Activated CD4-positive, CD25-positive, alpha-beta regulatory T cell treated with anti-CD3 and anti-CD28 coated beads, Interleukin-2, amount 50 U/mL, for 24 hours (primary cell): ENCODE measurements at regions not wholly inside any gene's neighbourhood (a gene's known extent, or its start where the extent isn't known, plus 50 kb on each side); places are given as distances from the start of the nearest gene placed in this dataset.

Experiments used
- ATAC-seq, 2 donors: fragments of 150-1000 bp; cut with Tn5 transposase; one replicate each; pipeline ENCODE4 v1.10.0; 2021; ENCODE audit warnings: mild to moderate bottlenecking in 1 of 2, moderate library complexity in 1 of 2

DNA sequence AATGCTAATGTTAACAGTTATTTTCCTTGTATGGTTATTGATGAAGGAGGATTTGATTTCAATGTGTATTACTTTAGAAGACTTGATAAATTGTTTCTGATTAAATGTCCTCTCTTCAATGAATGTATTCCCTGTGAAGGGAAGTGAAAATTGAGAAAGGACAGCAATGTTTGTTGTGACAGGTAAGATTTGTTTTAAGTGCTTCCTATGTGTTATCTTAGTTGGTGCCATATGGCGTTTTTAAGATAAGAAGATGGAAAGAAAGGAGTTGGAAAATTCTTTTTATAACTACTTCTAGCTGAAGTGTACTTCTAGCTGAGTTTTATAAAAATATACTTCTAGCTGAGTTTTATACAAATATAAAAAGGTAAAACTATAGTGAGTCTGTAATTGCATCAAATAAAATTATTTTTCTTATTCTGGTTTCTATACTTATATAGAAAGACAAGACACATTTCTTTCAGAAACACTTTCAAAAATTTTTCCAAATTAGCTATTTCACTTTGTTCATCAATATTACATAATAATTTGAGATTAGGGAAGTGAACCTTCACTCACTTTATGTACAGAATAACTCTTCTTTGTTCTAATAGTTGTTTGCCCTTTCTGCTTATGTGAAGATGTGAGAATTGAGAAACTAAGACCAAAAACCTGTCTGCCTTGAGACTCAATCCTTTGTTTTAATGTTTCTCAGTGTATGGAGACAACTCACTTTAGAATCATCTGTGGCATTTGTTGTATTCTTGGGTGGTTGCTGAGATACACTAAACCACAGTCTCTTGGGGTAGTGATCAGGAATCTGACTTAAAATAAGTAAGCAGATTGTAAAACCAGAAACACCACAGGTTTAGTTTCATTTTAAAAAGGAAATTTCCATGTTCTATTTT lies 382.9 kb upstream of the B3GALT2 start:
- peak; percentile 89 to 93 for ATAC-seq

DNA sequence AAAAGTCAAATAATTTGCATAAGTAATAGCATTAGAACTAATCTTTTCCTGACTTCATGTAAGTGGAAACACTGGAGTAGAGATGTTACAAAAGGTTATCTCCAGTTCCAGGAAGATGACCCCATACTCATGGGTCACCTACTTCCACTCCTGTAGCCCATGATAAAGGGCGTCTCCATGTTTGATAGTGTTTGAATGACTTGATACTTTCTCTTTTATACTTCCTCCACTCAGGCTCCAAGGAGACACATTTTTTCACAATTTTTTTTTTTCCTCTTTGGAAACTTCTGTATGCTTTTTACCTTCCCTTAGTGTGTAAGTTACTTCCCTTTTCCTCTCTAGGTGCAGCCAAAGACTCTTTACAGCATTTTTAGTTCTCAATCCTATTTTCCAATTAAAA lies 382.1 kb upstream of the B3GALT2 start:
- peak in 1 of 2 donors; percentile 8 for ATAC-seq

DNA sequence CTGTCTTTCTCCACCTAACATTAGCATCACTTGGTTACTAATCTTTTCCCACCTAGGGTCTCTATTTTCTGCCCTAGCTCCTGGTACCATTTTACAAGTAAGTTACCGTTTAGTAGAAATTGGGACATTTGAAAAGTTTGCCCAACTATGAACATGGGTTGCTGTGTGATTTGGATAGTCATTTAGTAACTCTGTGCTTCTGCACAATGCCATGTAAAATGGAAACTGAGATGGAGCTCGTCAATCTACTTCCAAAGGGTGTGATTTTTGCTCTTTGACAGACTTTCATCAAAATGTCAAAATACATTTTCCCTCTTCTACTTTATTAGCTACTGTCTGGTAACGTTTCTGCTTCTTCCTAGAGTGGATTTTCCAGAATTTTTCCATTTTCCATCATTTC lies 381.5 kb upstream of the B3GALT2 start:
- ATAC-seq, result no peak

DNA sequence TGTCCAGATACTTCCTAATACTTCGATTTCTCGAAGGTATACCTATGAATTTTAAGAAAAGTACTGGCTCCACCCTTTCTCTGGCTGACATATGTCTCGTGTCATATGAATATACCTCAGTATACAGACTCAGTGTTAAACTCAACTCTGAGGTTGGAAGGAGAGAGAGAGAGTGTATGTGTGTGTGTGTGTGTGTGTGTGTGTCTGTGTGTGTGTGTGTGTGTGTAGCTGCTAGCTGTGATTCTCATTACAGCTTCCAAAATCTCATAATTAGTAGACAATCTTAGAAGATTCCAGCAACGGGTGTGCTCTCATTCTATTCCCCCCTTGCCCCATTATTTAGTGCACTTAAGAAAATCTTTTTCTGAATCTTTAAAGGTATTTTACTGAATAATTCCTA lies 380.3 kb upstream of the B3GALT2 start:
- no peak for ATAC-seq

DNA sequence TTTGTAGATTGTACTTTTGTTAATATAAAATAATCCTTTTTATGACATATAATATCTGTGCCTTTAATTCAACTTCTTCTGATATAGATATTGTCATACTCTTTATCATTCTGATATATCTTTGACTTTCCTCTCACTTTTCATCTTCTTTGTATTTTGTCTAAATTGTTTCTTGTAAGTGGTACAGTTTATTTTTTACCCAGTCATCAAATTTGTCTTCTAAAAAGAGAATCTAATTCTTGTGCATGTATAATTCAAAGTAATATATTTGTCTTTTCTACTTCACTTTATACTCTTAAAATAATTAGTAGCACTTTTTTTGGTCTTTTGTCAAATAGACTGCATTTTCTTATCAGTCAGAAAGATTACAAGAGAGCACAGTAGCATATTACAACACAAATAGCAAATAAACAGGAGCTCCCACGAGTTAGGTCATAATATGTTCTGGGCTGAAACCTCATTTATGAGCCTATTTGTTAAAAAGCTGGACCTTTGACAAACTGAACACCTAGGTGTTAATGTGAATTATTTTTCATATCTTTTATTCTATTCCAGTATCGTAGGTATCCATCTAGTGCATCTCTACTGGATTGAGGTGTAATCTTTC lies 379.7 kb upstream of the B3GALT2 start:
- no peak for ATAC-seq

DNA sequence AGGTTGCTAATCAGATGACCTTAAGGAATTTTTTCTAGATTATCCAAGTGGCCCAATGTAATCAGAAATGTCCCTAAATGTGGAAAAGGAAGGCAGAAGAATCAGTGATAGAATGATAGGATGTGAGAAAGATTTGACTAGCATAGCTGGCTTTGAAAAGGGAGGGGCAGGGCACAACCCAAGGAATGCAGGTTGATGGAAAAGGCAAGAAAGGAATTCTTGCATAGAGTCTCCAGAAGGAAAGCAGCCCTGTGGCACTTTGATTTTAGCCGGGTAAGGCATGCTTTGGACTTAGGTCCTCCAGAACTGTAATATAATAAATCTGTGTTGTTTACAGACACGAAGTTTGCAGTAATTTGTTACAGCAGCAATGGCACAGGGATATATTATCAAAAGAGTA lies 375.7 kb upstream of the B3GALT2 start:
- ATAC-seq, result no peak

DNA sequence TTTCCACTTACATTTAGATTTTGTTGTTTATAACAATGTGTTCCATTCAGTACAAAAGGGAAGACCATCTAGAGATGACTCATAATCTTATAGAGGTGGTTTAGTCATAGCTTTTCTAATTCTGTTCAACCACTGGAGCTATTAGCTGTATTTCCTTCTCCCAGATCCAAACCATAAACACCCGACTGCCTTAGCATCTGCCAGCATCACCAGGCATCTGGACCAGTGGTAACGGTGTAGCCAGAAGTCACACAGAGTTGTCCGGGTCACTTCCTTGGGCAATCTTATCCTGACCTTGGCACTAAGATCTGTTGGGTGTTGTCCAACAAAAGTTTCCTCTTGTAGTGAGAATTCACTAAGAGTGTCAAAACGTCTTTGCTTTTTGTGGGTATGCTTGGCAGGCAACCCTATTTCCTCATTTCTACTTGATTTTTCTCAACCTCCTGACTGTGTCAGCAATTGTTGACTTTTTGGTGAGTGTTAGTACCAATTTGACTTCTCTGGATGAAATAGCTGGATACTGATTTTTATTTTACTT lies 372.1 kb upstream of the B3GALT2 start:
- ATAC-seq, result peak; percentile 64 to 67

DNA sequence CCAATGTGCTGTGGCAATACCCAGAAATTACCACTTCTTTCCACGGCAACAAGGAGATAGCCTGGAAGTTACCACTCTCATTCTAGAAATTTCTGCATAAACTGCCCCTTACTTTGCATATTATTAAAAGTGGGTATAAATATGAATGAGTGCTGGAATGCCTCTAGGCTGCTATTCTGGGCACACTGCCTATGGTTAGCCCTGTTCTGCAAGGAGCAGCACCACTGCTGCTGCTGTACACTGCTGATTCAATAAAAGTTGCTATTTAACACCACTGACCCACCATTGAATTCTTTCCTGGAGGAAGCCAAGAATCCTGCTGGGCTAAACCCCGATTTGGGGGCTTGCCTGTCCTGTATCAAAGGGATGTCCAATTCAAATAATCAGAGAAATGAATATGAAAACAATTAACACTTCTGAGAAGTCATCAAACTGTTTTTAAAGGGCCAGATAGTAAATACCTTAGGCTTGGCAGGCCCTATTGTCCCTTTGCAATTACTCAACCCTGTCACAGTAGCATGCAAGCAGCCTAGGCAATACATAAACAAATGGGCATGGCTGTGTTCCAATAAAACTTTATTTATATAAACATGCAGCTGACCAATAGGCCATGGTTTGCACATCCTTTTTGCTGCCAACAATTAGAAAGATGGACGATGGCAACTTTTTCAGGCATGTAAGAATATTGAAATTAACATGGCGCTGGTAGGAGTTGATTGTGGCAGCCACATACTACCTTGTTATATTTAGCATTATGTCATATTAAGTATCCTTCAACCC lies 369.4 kb upstream of the B3GALT2 start:
- no peak for ATAC-seq

DNA sequence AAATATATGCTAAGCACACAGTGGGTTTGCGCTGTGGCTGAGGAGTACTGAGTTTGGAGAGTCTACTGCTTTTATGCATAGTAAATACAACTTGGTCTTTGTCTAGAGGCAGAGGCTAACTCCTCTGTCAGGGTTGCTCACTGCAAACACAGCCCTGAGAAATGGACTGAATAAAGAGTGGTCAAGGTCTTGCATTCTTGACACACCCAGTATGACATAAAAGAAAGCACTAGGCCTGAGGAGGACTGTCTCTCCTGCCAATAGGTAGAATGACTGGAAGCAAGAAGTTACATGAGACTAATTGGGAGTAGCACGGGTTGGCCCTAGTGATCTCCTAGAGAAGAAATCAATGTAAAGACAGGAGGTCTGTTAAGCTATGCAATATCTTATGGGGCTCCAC lies 367.2 kb upstream of the B3GALT2 start:
- no peak for ATAC-seq

DNA sequence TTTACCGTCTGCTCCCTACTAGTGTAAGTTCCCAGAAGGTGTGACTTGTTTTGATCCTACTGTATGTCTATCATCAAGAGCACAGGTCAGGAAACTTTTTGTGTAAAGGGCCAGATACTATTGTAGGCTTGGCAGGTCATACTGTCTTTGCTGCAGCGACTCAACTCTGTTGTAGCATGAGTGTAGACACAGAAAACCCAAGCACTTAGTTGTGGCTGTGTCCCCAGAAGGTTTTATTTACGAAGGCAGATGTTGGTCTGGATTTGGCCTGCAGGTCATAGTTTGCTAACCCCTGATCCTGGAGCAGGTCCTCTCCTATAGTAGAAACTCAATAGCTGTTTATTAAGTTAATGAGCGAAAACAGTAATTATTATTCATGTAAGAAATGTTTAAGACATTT lies 365.9 kb upstream of the B3GALT2 start:
- no peak for ATAC-seq

DNA sequence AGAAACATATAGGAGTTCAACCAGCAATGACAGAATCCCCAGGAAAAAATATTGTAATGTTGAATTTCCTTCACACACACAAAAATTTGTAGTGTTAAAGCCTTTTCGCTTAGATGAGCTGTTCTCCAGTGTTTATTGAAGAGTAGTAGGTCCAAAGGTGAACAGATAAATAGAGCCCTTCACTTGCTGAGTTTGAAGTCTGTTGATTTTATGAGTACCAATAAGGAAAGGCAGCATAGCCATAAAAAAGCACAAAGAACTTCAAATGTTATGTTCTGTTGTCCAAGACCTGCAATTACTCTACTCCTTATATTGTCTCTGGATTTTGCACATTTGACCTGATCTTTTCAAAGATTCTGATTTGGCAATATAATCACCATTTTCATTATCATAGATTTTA lies 362.7 kb upstream of the B3GALT2 start:
- ATAC-seq, result no peak

DNA sequence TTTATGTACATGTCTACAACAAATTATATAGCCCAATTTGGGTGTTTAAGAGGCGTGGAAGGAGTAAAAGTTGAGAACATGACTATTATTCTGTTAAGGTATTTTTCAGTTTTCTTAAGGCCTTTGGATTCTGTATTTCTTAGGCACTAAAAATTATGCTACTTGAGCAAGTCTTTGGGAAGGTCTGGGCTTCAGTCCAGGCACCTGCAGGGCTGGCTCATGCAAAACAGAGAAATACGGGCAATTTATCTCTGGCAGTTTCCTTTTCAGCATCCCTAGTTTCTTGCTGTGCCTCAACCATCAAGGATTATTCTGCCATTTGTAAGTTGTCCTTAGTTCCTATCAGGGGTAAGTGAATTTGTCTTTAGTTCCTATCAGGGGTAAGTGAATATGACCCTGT lies 358.8 kb upstream of the B3GALT2 start:
- ATAC-seq, result no peak

DNA sequence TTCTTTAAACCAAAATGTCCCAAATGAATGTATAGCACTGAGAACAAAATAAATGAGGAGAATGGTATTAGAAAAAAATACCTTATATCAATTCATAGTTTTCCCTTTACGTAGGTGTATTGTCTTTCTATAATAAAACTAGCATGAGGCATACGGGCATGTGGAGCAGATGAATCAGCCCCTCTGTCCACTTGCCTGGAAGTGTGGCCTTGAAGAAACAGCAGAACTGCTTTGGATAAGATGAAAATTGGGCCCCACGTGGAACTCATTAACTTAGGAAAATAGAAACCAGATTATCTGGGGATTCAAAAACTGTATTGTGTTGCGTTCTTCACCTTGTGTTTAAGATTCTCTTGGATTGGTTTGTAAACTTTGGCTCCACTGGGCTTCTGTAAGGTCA lies 356.8 kb upstream of the B3GALT2 start:
- no peak for ATAC-seq

DNA sequence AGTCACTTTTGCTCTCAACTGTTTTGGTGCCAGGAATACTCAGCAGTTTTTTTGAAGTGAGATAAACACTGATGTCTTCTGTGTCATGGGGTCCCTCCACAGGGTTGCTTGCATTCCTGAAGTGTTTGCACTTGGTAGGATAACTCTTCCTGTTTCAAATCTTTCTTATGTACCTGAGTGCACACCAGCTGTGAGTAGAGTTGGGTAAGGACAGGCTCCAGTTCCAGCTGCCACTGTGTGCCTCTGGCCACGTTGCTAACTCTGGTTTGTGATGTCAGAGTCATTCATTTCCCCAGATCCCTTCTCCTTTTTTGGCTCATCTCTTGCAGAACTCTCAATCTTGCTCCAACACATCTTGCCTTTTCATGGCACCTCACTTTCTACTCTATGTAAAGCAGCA lies 356.3 kb upstream of the B3GALT2 start:
- ATAC-seq, result no peak

DNA sequence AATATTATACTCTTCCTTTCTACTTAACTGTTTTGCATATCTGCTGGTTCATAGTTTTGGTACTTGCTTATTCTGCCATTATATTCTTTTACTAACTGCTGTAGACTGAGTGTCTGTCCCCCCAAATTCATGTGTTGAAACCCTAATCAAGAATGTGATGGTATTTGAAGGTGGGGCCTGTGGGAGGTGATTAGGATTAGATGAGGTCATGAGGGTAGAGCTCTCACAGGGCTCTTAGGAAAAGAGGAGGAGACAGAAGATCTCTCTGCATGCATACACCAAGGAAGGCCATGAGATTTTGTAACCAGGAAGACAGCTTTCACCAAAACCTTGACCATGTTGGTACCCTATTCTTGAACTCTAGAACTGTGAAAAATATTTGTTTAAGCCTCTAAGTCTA lies 354.1 kb upstream of the B3GALT2 start:
- peak; percentile 8 for ATAC-seq

DNA sequence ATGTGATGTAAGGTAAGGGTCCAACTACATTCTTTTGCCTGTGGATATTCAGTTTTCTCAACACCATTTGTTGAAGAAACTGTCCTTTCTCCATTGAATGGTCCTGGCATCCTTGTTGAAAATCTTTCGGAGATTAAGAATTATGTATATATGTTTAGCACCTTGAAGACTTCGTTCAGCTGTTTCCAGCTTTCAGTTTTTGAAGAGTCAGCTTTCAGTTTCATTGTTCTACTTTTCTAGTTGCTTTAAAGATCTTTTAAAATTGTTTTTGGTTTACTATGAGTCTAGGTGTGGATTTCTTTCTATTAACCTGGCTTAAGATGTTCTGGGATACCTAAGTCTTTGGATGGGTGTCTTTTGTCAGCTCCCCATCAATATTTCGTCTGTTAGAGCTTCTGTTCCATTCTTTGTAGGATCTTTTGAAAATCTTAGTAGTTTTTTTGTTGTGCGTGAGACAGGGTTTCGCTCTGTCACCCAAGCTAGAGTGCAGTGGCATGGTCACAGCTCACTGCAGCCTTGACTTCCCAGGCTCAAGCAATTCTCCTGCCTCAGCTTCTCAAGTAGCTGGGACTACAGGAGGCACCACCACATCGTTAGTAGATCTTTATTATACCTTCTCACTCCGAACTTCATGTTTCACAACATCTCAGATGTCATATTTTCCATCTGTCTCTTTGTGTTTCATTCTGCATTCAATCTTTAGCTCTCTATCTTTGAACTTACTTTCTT lies 353.5 kb upstream of the B3GALT2 start:
- ATAC-seq, result peak; percentile 42 to 51

DNA sequence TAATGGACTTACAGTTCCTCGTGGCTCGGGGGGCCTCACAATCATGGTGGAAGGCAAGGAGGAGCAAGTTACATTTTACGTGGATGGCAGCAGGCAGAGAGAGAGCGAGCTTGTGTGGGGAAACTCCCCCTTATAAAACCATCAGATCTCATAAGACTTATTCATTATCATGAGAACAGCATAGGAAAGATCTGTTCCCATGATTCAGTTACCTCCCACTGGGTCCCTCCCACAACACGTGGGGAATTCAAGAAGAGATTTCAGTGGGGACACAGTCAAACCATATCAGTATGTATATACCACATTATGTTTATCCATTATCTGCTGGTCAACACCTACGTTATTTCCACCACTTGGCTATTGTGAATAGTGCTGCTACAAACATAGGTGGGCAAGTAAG lies 352.3 kb upstream of the B3GALT2 start:
- ATAC-seq, result peak; percentile 4 to 11

DNA sequence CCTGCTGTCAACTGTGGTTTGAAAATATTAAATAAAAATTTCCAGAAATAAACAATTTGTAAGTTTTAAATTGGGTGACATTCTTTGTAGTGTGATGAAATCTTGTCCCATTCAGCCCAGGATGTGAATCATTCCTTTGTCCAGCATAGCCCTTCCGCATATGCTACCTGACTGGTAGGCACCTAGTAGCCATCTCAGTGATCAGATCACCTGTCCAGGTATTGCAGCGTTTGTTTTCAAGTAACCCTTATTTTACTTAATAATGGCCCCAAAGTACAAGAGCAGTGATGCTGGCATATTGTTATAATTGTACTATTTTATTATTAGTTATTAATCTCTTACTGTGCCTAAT lies 351.6 kb upstream of the B3GALT2 start:
- peak; percentile 1 to 2 for ATAC-seq

DNA sequence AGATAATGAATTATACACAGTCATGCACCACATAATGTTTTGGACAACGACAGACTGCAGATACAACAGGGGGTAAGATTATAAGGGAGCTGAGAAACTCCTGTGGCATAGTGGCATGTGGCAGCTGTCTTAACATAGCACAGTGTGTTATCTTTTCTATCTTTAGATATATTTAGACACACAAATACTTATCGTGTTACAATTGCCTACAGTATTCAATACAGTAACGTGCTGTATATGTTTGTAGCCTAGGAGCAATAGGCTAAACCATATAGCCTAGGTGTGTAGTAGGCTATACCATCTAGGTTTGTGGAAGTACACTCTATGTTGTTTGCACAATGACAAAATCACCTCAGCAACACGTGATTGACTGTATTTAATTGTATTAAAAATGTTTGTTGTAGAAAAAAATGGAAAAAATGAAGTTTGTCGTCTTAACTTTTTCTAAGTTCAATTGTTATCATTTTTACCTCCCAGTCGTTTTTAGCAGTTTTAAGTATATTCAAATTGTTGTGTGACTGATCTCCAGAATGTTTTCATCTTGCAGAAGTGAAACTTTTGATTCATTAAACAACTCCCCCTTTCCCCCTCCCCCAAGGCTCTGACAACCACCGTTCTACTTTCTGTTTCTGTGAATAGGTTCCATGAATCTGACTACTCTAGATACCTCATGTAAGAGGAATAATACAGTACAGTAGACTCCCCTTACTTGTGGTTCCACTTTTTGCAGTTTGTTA lies 351.0 kb upstream of the B3GALT2 start:
- peak; percentile 83 to 87 for ATAC-seq

DNA sequence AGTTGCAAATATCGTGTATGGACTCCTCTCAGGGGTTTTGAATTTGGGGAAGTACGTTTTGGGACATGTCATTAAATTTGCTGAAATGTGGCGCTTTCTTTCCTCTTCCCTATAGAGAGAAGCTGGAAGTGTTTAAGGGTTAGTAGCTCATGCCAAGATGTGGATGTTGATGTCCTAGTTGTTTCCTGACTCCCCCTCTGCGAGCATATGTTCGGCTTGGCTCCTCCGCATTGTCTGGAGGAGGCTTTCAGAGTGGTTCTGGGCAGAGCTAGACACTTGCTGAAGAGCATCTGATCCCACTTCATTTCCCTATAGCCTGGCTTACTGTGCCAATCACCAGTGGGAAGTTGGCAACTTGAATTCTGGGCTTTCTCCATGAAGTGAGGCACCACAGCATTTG lies 347.4 kb upstream of the B3GALT2 start:
- no peak for ATAC-seq

DNA sequence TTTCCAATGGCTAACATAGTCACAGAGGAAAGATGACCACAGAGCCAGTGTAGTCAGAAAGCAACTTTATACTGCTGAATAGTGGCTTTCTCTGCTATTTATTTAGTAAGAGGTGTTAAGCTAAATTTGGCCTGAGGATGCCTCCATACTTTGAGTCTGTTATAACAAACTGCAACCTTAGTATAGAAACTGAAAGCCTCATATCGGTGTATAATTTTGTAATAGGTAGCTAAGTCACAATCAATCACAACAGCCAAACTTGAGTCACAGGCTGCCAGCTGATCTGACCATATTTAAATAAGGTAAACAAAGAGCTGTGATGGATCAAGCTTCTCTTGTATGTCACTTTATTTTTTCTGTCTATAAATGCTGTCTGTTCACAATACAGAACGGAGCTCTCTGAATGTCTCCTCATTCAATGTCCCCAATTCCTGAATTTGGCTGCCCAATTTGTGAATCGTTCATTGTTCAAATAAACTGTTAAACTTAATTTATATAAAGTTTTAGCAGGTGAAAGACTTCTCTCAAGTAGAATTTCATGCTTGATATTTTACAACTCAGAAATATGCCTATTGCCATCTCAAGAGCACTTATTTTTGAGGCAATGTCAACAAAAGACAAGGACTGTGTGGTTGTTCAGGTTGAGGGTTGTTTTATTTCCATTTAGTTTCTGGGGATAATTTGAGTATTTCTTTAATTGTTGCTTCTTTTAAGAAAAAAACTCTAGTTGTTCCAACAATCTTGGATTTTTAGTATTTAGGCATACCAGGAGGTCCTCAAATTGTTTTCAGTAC lies 339.7 kb upstream of the B3GALT2 start:
- peak; percentile 89 to 93 for ATAC-seq
